ENCODE measurements at regions not wholly inside any gene's neighbourhood (a gene's known extent, or its start where the extent isn't known, plus 50 kb on each side); places are given as distances from the start of the nearest gene placed in this dataset.
A peak's percentile ranks its signal among the peaks of the same experiment; 100 is the strongest.
"Not testable (repeated sequence)": the region's sequence is repeated elsewhere in the genome, so short reads cannot be mapped to it uniquely, and the experiment has no call there.

GRCh38 chr5:89313804-89314588, 431.0 kb upstream of the MEF2C start:
- DNase-seq, result peak; percentile 69

DNA sequence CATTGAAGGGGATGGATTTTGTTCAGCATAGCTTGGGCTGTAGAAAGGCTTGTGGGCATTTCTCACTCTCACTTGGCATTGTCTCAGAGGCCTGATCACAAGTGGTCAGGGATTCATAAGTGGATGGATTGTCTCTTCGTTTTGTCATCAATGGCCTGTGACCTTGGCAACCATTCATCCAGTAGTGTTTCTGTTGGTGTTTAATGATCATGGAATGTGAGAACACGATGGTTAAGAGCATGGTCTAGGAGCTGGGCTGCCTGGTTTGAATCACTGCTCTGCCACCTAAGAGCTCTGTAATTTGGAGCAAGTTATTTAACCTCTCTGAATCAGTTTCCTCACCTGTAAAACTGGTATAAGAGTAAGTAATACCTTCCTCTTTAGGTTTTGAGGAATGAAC, 430.1 kb upstream of the MEF2C start:
- peak; percentile 68 for DNase-seq

- no peak for DNase-seq
These were observed 426.3 kb upstream of the MEF2C start for GRCh38 chr5:89309268-89309667.

DNA sequence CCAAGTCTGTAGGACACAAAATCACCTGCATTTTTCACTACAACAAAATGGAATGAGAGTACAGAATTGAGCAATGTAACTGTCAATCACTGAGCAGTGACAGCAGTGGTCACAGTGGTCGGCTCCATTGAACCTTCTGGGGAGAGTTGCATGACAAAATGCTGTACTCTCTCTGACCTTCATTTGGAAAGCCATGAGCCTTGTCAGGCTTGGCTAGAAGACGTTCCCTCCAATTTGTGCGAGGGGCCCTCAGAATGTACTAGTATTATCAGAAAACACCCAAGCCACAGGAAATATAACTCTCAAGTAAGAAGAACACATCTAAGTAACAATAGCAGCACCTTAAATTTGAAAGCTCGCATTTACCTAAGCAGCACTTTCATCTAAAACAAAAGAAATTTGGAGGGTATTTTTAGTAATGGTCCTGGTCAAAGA, 425.6 kb upstream of the MEF2C start:
- no peak for DNase-seq

DNA sequence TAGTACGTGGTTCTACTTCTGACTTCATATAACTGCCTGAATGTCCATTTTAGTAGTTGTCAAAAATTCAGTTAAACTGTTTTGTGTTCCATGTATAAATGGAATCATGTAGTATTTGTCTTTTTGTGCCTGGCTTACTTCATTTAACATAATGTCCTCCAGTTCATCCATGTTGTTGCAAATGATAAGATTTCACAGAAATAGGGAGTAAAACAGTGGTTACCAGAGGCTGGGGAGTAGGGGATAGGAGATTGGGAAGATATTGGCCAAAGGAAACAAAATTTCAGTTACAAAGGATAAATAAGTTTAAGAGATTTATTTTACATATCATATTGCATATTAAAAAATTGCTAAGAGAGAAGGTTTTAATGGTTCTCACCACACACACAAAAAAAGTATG, 425.0 kb upstream of the MEF2C start:
- no peak for DNase-seq

DNA sequence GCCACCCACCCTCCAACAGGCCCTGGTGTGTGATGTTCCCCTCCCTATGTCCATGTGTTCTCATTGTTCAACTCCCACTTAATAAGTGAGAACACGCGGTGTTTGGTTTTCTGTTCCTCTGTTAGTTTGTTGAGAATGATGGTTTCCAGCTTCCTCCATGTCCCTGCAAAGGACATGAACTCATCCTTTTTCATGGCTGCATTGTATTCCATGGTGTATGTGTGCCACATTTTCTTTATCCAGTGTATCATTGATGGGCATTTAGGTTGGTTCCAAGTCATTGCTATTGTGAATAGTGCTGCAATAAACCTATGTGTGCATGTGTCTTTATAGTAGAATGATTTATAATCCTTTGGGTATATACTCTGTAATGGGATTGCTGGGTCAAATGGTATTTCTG, 424.2 kb upstream of the MEF2C start:
- DNase-seq, result not testable (repeated sequence)

DNA sequence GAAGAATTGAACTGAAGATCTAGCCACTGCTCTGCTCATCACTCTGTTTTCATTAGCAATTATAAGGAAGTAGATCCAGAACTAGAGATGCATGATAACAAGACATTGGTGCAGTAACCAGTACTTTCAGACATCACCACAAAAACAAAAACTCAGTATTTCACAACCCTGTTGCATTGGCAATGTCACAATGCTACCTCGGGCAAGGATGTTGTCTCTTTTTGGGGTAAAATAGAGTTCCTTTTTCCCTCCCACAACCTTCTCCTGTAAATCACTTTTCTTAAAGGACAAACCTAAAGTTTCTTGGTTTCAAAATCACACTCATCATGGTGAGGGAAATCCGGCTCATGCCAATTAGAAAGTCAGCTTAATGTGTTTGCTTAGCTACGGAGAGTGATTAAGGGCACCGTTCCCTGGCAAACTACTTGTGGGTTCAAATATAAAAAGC, 420.1 kb upstream of the MEF2C start:
- no peak for DNase-seq

- DNase-seq, result no peak
These were observed 419.3 kb upstream of the MEF2C start for GRCh38 chr5:89302102-89302891.

GRCh38 chr5:89301321-89302025, 418.5 kb upstream of the MEF2C start:
- no peak for DNase-seq

DNA sequence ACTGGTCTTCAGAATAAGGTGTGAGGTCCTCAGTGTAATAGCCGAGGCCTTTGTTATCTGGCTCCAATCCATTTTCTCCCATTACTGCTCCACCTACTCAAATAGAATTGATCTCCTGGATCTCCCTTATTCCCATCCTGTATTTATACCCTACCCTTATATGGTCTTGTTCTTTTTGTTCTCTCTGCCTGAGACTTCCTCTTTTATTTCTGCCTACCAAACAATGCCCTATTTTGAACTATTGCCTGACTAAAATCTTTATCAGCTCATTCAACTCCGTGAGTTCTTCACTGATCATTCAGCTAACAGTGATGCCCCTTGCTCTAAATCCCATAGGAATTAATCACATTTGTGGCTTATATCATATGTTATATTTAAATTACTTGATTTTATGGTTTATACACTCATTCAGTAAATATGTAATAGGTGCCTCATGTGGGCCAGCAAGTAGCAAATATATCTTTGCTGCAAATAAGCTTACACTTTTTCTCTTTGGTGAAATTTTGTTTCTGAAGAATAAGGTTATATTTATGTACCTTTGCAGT, 417.5 kb upstream of the MEF2C start:
- DNase-seq, result no peak

- no peak for DNase-seq
These were observed 417.0 kb upstream of the MEF2C start for GRCh38 chr5:89299998-89300397.

- DNase-seq, result no peak
These were observed 414.1 kb upstream of the MEF2C start for GRCh38 chr5:89297066-89297465.

GRCh38 chr5:89293810-89294209, 410.8 kb upstream of the MEF2C start:
- no peak for DNase-seq

GRCh38 chr5:89292487-89292886, 409.5 kb upstream of the MEF2C start:
- DNase-seq, result no peak

DNA sequence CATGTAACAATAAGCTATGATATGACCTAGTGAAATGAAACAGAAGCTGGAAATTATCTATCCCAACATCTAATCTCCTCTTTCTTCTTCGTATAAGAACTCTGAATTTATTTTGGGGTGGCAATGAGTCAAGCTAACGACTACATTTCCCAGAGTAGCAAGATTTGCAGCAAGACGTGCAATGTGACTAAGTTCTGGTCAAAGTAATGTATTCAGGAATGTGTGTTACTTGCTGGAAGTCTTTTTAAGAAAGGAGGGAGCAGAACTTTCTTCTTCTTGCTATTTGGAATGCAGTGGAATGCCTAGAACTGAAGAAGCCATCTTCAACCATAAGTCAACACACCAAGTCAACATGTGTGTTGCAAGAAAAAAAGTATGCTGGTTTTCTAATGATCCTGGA, 406.6 kb upstream of the MEF2C start:
- no peak for DNase-seq

GRCh38 chr5:89287964-89288363, 405.0 kb upstream of the MEF2C start:
- no peak for DNase-seq

DNA sequence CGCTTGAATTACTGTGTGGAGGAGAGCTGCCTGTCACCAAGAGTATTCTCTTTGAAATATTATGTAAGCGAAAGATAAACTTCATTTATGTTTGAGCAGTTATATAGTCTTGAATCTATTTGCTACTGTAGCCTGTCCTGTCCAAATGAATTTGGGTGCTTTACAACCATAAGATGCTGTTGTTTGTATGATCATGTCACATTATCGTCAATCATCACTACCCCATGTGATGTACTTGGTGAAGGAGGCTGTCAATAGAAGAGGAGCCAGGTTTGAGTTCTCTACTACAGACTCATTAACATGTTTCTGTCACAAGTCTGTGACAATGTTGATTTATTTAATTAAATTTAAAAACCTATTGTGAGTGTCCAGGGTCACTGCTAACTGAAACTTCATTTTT, 403.3 kb upstream of the MEF2C start:
- no peak for DNase-seq

- peak; percentile 31 for DNase-seq
These were observed 400.9 kb upstream of the MEF2C start for GRCh38 chr5:89283728-89284493.

DNA sequence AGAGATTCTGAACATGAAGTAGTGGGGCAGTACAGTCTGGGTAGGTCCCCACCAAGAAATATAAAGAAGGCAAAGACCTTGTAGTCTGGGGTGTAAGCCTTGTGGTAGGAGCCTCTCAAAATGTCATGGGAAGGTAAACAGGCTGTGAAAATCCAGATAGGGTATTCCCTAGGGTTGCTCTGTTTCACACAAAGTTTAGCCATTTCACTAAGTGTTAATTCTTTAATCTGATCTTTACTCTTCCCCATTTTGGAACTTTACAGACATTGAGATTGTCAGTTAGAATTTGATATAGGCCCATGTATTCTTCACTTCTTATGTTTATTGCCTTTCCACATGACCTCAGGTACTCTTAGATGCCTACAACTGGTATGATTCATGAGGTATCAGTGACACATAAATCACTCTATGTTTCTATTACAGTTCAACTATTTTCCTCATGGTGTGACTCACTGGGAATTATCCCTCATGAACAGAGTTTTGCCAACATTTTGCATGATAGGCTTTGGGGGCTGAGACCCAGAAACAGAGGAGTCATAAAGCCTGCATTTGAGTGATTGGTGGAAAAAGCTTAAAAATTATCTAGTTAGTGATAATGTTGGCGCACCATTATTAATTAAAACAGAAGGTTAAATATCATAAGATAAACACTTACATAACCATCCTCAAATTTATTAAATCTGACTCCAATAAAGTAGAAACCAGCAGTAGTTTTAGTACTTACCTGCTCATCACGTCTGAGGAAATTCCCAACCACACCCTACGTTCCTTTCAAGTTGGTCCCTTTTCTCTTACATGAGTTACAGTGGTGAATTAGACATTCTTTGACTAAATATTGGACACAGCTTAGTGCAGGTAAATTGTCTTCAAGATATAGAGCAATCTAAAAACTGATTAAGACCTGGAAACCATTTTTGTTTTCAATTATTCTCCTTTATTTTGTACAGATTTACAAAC, 399.8 kb upstream of the MEF2C start:
- DNase-seq, result peak; percentile 32

DNA sequence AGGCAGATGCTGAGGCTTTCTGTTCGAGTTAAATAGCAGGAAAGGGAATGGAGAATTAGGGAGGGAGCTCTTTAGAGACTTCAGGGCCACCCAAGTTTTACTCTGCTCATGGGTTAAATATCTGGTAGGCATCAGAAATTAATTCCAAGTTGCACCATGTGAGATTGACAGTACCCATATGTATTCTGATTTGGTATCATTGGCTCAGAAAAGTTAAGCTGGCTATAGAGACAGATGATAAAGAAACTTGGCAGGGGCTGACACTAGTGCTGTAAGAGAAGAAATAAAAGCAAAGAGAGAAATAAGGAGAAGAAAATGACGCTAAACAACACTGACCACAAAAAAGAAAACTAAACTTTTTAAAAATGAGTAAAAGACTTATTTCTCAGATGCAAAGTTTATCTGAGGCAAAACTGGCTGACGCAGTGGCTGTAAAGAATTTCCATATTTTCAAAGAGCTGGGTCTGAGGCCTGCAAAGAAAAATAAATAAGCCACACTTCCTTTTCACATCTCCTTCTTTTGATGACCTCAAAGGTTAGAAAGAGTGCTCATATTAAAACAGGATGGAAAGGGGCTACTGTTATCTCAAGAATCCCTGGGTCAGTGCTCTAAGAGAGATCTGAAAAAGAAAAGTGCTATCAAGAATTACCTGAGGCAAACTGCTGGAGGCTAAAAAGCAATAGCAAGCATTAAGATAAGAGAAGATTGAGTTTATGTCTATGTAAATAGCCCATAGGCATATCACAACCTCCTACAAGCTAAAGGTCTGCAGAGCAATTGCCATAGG, 399.0 kb upstream of the MEF2C start:
- no peak for DNase-seq
